GM12872 (cell line): ENCODE measurements at regions not wholly inside any gene's neighbourhood (a gene's known extent, or its start where the extent isn't known, plus 50 kb on each side); places are given as distances from the start of the nearest gene placed in this dataset.

Source experiments
- CTCF ChIP-seq: IDR thresholded peaks from 3 replicates; pipeline ENCODE4 v1.5.1; 2011; ENCODE audit warnings: low read depth, mild to moderate bottlenecking, low read length, moderate library complexity; ENCODE audit not compliant: insufficient read depth

GRCh38 chr6:11291582-11291981 lies 59.1 kb upstream of the NEDD9 start:
- no peak for TF ChIP-seq CTCF

GRCh38 chr6:11290027-11290426 lies 57.6 kb upstream of the NEDD9 start:
- no peak for TF ChIP-seq CTCF

- TF ChIP-seq CTCF: no peak
These were observed 55.6 kb upstream of the NEDD9 start for GRCh38 chr6:11288065-11288464.

- TF ChIP-seq CTCF: no peak
These were observed 52.5 kb upstream of the NEDD9 start for GRCh38 chr6:11284996-11285395.

- no peak for TF ChIP-seq CTCF
These were observed 51.2 kb upstream of the NEDD9 start for GRCh38 chr6:11283629-11284028.

GRCh38 chr6:11282875-11283274 lies 50.4 kb upstream of the NEDD9 start:
- no peak for TF ChIP-seq CTCF
